GM19239 (cell line): ENCODE measurements at regions not wholly inside any gene's neighbourhood (a gene's known extent, or its start where the extent isn't known, plus 50 kb on each side); places are given as distances from the start of the nearest gene placed in this dataset.
"Not testable (repeated sequence)": the region's sequence is repeated elsewhere in the genome, so short reads cannot be mapped to it uniquely, and the experiment has no call there.

Source experiments
- DNase-seq: peaks from one replicate; pipeline ENCODE4 v3.0.0; 2011; ENCODE audit warnings: low spot score; ENCODE audit not compliant: insufficient read length
- FAIRE-seq: peaks from 2 replicates; lab custom pipeline; 2011; peaks lifted over from hg19 to GRCh38; lab: Jason Lieb, UNC

DNA sequence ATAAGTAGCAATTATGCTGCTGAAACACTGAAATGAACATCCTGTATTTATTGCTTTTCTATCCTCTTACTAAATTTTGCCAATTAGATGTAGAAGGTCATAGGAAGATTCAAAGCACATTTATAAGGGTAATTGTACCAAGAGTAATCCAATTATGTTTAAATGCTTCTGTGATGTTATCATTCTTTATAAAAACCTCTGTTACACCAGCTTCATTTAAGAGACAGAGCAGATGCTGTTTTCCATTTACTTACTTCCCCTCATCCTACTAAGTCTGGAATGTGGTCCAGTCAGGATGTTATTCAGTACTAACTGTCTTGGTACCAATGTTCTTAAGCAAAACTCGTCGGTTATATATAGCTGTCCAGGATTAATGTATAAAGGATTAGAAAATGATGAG is 539.6 kb downstream of the PDHA2 start:
- DNase-seq (no peak), FAIRE-seq (no peak)

DNA sequence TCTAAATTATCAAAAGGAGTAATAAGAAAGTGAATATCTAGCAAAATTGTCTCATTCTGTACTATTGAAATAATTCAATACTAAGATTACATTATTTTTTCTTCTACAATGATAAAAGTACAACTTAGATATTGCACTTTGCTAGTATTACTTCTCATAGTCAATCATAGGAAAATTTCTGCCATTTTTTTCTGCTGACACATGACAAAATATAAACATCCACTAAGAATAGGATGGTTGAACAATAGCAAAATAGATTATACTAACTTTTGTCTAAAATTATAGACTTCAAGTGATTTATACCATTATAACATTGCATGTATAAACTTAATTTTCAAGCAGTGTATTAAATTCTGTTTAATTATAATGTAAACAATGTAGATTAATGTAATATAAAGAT is 540.2 kb downstream of the PDHA2 start:
- DNase-seq (no peak), FAIRE-seq (no peak)

DNA sequence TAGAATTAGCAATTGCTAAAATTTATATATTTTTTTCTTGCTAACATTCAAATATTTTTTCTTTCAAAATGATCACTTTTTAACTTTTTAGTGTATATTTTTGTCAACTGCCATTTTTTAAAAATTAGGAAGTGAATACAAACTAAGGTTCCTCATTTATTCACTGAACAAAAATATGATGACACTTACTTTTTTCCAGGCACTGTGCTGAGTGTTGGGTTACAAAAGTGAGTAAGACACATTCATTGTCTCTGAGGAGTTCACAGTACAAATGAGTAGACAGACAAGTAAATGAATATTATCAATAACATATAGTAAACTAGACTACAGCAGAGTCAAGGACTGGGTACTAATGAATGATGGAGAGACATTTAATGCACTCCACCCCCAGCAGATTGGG is 543.5 kb downstream of the PDHA2 start:
- DNase-seq, result no peak
- FAIRE-seq, result no peak

DNA sequence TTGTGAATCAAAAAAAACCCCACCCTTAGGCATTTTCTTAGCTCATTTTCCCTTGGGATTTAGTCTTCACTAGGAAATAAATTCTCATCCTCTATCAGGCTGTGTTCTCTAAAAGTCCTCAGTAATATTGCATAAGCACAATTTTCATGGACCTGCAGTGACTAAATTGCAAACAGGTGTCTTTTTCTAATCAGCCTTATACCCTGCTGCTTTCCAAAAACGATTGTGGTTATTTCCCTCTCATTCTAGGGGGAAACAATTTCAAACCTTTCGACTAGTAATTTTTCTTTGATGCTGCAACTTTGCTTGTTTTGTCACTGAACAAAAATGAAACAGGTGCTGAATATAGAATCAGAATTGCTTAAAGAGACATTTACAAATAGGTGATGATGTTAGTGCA is 549.9 kb downstream of the PDHA2 start:
- DNase-seq (no peak), FAIRE-seq (no peak)

DNA sequence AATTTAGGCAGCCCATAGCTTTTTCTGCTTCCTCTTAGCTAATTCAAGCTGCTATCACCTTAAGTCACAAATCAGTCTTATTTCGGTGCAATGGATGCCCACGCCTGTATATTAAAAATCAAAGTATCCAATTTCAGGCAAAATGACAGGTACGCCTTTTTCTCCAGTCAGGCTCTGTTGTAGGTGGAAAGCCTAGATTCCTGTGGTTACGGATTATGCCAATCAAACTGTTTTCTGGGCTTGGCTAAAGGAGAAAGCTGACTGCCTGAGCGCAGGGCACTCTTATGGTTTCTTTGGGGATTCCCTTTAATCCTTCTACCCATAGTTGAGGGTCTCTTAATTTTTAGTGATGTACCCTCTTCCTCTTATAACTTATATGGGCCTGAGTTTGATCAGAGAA is 550.5 kb downstream of the PDHA2 start:
- FAIRE-seq (no peak), DNase-seq (no peak)

DNA sequence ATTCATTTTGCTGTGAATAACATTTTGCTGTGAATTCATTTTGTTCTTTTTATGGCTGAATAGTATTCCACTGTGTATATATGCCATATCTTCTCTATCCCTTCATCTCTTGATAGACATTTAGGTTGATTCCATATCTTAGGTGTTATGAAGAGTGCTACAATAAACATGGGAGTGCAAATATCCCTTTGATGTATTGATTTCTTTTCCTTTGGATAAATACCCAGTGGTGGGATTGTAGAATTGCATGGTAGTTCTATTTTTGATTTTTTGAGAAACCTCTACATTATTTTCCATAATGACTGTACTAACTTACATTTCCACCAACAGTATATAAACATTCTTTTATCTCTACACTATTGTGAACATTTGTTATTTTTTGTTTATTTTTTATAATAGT is 555.9 kb downstream of the PDHA2 start:
- no peak for DNase-seq
- no peak for FAIRE-seq

DNA sequence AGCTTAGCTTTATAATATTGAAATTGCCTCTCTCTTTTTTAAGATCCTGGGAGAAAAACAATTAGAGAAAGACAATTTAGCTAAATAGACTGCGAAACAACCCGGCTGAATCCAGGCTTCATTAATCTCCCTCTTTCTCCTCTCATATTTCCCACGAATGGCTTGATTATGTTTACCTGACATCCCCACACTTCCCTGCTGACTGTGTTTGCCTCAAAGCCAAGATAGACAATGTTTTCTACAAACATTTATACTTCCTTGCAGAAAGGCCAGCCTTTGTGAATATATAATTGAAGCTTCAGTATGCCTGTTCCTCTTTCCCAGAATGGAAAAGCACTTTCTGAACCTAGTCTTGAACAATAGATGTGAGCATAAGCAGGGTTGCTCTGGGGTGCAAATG is 566.8 kb downstream of the PDHA2 start:
- FAIRE-seq, result no peak
- DNase-seq, result no peak

DNA sequence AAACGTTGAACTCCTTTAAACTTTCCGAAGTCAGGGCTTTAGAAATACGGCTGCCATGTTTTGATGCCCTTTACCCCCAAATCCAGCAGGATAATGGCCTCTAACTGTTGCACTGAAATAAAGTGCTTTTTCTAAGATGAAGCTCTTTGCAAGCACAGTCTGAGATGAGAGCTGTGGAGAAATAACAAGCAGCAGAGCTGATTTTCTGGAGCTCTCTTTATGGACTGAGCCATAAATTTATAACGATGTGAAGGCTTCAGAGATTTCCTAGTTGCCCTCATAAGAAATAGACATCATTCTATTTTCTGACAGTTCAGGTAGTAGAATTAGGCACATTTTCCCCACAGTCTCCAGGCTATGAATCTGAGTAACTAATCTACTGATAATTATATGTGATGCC is 567.3 kb downstream of the PDHA2 start:
- DNase-seq (no peak), FAIRE-seq (no peak)

DNA sequence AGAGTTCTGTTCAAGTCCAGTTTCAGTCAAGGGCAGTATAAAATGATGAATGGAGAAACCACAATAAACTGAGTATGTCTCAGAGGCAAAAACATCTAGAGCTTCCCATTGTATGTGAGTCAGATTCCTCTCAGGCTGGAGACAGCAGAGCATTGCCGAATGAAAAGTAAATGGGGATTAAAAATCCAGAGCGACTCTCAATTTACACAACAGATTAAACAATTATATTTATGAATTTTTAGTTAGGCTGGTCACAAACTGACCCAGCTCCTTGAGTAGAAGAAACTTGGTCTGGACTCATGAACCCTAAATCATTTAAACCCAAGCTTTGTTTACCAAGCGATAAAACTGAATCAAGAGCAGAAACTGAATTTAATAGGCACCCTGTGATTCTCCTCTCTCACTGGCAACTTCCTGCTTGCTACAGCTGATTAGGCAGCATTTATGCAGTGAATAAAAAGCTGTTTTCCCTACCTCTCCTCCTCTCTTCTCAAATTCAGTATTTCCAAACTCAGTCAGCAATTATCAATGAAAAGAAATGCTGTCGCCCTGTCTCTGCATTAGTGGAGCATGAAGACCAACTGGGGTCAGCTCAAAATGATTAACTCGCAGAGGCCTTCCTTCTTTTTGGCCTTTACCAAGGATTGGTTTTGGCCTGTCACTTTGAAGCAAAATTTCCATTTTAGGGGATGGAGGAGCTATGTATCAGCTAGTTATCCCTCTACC is 568.0 kb downstream of the PDHA2 start:
- FAIRE-seq (no peak), DNase-seq (no peak)

DNA sequence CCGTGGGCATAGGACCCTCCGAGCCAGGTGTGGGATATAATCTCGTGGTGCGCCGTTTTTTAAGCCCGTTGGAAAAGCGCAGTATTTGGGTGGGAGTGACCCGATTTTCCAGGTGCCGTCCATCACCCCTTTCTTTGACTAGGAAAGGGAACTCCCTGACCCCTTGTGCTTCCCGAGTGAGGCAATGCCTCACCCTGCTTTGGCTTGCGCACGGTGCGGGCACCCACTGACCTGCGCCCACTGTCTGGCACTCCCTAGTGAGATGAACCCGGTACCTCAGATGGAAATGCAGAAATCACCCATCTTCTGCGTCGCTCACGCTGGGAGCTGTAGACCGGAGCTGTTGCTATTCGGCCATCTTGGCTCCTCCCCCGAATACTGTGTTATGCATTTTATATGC is 575.0 kb downstream of the PDHA2 start:
- FAIRE-seq, DNase-seq: not testable (repeated sequence)

DNA sequence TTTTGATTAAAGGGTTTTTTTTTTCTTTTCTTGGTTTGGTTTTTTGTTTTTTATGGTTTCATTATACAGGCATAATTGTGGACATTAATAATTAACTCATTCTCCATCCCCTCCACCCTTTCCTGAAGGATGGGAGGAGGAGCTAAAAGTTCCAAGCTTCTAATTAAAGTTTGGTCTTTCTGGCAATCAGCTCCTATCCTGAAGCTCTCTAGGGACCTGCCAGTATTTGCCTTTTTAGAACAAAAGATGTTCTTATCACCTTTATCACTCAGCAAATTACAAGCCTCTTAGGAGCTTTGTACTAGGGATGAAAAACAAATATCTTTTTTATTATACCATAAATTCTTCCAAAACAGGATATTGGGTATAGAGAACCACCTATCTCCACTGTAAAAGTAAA is 589.8 kb downstream of the PDHA2 start:
- no peak for FAIRE-seq
- DNase-seq, result no peak

DNA sequence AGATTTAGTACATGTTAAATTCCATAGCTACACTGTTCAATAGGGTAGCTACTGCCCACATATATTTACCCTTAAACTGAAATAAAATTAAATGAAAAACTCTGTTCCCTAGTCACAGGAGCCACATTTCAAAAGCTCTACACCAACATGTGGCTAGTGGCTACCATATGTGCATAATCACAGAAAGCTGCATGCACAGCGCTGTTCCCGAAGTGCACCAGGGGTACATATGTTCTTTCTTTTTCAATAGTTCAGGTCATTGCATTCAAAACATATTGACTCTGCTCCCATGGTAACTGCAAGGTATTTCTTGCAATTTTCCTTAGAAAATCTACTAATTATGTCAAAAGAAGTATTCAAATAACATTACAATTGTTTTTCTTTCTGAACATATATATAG is 591.2 kb downstream of the PDHA2 start:
- FAIRE-seq (no peak), DNase-seq (no peak)

DNA sequence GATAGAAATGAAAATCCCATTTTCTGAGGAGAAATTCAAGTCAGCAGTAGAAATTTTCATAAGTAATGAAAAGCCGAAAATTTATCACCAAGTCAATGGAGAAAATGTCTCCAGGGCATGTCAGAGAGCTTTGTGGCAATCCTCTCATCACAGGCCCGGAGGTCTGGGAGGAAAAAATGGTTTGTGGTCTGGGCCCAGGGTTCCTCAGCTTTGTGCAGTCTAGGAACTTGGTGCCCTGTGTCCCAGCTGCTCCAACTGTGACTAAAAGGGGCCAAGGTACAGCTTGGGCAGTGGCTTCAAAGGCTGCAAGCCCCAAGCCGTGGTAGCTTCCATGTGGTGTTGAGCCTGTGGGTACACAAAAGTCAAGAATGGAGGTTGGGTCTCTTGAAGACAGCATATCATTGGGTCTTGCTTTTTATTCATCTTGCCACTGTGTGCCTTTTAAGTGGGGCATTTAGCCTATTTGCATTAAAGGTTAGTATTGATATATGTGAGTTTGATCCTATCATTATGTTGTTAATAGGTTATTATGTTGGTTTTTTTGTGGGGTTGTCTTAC is 608.5 kb downstream of the PDHA2 start:
- FAIRE-seq (no peak), DNase-seq (no peak)

DNA sequence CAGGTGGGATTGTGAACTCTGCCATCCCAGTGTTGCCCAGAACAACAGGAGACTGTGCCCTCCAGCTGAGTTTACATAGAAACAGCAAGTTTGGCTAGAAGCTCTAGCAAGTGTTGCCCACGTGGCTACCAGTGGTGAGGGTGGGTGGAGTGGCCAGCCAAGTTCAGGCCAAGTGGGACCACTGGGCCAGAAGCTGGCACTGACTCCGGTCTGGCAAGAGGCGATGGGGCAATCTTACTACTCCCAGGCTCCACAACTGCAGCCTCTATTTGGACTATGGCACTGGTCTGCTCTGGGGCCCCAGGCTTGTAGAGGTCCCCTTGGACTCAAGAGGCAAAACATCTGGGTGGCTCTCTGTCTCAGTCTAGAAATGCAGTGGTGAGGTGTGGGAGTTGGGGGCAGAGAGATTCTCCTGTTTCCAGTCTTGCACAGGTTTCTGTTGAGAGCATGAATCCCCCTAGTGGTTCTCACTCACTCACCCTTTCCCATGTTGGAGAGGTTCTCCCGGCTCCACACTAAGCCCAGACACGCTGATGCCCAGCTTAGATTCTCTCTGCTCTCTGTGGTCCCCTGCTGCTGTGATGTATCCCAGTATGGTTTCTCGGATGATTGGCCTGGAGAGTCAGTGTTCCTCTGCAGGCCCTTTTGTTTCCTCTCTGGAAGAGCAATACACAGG is 615.3 kb downstream of the PDHA2 start:
- DNase-seq, result no peak
- FAIRE-seq, result no peak

DNA sequence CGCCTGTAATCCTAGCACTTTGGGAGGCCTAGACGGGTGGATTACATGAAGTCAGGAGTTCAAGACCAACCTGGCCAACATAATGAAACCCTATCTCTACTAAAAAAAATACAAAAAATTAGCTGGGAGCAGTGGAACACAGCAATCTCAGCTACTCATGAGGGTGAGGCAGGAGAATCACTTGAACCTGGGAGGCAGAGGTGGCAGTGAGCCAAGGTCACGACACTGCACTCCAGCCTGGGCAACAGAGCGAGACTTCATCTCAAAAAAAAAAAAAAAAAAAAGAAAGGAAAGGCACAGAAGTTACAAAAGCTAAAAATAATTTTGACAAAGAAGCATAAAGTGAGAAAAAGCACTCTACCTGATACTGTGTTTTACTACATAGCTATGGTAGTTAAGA is 618.1 kb downstream of the PDHA2 start:
- FAIRE-seq, DNase-seq: not testable (repeated sequence)

DNA sequence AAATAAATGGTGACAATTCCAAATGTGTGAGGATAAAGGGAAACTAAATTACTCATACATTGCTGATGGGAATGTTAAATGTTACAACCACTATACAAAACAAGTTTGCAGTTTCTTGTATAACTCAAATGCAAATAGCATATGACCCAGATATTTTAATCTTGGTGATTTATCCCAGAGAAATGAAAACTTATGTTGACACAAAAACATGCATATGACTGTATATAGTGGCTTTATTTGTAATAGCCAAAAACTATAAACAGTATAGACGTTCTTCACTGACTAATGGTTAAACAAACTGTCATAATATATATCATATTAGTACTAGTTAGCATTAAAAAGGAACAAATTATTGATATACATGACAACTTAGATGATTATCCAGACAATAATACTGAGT is 619.2 kb downstream of the PDHA2 start:
- DNase-seq (no peak), FAIRE-seq (no peak)

DNA sequence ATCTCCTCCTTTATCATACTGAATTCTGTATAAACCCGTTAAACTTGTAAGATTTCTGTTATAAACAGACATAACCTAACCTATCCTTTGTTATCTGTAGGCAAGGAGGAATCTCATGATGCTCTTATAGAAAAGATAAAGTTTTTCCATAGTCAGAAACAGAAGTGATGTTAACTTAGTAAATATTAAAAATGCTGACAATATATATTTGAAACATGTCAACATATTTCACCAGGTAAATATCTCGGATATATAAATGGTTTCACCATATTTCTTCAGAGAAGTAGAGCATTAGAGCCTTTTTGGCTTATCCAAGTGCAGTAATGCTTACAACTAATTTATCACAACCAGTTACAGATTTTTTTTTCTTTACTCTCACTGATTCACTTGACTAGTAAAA is 625.9 kb downstream of the PDHA2 start:
- FAIRE-seq (no peak), DNase-seq (no peak)

DNA sequence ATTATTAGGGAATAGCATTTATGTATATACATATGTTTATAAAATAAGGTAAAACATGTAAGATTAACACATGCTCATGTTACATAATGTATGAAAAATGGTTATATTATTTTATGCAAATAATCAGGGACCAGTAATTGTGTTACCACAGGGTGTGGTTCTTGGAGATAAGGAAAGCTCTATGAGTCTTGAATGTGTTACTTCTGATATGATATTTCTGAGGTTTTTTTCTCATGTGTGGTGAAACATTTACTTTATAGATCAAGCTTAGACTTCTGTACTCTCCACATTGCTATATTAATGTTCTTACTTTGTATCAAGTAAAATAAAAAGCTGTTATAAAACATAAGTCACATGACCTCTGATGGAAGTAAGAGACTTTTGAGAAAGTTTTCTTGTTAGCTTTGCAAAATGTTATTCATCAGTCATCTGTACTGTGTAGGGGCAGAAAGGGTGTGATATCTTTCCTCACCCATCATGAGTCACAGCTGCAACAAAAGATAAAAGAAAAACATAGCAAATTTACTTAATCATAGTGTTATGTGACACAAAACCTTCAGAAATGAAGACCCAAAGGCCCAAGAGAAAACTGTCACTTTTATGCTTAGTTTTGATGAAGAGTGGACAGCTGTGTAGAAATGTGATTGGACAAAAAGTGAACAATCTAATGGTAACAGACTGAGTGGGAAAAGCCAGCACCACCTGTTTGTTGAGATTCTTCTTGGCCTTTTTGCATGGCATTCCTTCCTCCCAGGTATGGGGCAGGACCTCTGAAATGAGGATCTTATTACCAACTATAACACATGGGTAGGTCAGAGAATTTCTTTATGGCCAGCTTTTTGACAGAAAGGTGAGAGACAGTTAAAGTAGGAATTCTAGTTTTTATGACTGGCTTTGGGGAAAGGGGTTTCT is 632.3 kb downstream of the PDHA2 start:
- no peak for DNase-seq

DNA sequence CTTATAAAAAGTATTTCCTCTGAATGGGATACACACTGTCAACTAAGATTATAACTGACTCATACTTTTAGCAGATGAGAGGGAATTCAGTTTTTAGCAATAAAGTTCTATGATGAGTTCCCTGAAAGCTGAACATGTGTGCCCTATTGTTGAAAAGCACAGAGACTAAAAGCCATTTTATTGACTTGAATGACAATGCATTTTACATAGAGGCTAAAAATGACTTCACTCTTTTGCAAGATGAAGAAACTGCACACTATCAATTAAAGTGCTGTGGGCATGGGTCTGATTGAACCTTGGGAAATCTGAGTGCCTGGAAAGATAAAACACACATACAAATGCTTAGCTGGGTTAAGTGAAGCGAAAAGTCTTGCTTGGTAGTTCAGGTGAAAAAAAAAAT is 633.4 kb downstream of the PDHA2 start:
- FAIRE-seq (no peak), DNase-seq (no peak)

More for the DNA sequence above, 632.3 kb downstream of the PDHA2 start:
- no peak for FAIRE-seq

DNA sequence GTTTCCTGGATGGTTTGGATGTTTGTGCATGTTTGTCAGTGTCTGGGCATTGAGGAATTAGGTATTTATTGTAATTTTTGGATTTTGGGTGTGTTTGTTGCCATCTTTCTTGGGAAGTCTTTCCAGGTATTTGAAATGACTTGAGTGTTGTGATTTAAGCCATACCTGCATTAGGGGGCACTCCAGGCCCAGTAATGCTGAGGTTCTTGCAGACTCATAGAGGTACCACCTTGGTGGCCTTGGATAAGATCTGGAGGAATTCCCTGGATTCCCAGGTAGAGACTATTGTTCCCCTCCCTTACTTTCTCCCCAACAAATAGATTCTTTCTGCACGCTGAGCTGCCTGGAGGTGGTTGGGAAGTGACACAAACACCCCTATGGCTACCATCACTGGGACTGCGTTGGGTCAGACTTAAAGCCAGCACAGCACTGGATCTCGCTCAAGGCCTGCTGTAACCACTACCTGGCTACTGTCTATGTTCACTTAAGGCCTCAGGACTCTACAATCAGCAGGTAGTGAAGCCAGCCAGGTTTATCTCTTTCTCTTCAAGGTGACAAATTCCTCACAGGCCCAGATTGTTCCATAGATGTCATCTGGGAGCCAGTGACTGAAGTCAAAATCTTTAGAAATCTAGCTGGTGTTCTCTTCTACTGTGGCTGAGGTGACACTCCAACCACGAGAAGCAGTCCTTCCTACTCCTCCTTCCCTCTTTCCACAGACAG is 643.6 kb downstream of the PDHA2 start:
- DNase-seq, result no peak
- FAIRE-seq, result no peak
